ENCODE measurements at regions not wholly inside any gene's neighbourhood (a gene's known extent, or its start where the extent isn't known, plus 50 kb on each side); places are given as distances from the start of the nearest gene placed in this dataset.
A peak's percentile ranks its signal among the peaks of the same experiment; 100 is the strongest.

GRCh38 chr2:223226264-223226663 is 174.3 kb downstream of the KCNE4 start:
- Histone ChIP-seq H3K27ac (no peak overlapping the region), H3K27me3 (no peaks in the 10 kb centered on the region)

GRCh38 chr2:223227338-223227737 is 175.3 kb downstream of the KCNE4 start:
- no peak overlapping the region for H3K4me3 ChIP-seq
- DNase-seq = no peak
- H3K36me3 ChIP-seq = no peaks in the 10 kb centered on the region
- no peak overlapping the region for H3K27ac ChIP-seq
- H3K9me3 ChIP-seq (replicated peaks) = peaks cover 3% of the 10 kb centered on the region; the same call in 1 of the 2 replicates
- no peaks in the 10 kb centered on the region for H3K27me3 ChIP-seq
- no peaks in the 10 kb centered on the region for H3K4me1 ChIP-seq

More at GRCh38 chr2:223226264-223226663, 174.3 kb downstream of the KCNE4 start:
- Histone ChIP-seq H3K36me3 (no peaks in the 10 kb centered on the region), H3K4me1 (no peaks in the 10 kb centered on the region), H3K9me3 (replicated peaks) (peaks cover 3% of the 10 kb centered on the region; the same call in 1 of the 2 replicates), H3K4me3 (no peak overlapping the region)
- no peak for DNase-seq

- Histone ChIP-seq H3K27ac (no peak overlapping the region), H3K36me3 (no peaks in the 10 kb centered on the region), H3K4me1 (no peaks in the 10 kb centered on the region), H3K4me3 (no peak overlapping the region), H3K9me3 (replicated peaks) (peaks cover 3% of the 10 kb centered on the region; the same call in 1 of the 2 replicates), H3K27me3 (no peaks in the 10 kb centered on the region)
- no peak for DNase-seq
Measured at GRCh38 chr2:223228871-223229270, 176.9 kb downstream of the KCNE4 start.

- H3K27ac ChIP-seq = no peak overlapping the region
- no peaks in the 10 kb centered on the region for H3K4me1 ChIP-seq
- no peaks in the 10 kb centered on the region for H3K27me3 ChIP-seq
- H3K36me3 ChIP-seq = no peaks in the 10 kb centered on the region
- DNase-seq = no peak
- H3K9me3 ChIP-seq (replicated peaks) = peaks cover 3% of the 10 kb centered on the region; the same call in 1 of the 2 replicates
- no peak overlapping the region for H3K4me3 ChIP-seq
Measured at GRCh38 chr2:223230352-223230751, 178.4 kb downstream of the KCNE4 start.

GRCh38 chr2:223232285-223232684 is 180.3 kb downstream of the KCNE4 start:
- Histone ChIP-seq H3K36me3 (no peaks in the 10 kb centered on the region), H3K4me3 (no peak overlapping the region), H3K9me3 (replicated peaks) (no peaks in the 10 kb centered on the region), H3K4me1 (no peaks in the 10 kb centered on the region), H3K27me3 (no peaks in the 10 kb centered on the region), H3K27ac (no peak overlapping the region)
- DNase-seq = no peak

GRCh38 chr2:223232896-223233295 is 180.9 kb downstream of the KCNE4 start:
- Histone ChIP-seq H3K27ac (no peak overlapping the region), H3K9me3 (replicated peaks) (no peaks in the 10 kb centered on the region), H3K27me3 (no peaks in the 10 kb centered on the region), H3K36me3 (no peaks in the 10 kb centered on the region), H3K4me3 (no peak overlapping the region), H3K4me1 (no peaks in the 10 kb centered on the region)
- no peak for DNase-seq

GRCh38 chr2:223235986-223236385 is 184.0 kb downstream of the KCNE4 start:
- Histone ChIP-seq H3K4me1 (no peaks in the 10 kb centered on the region), H3K36me3 (no peaks in the 10 kb centered on the region), H3K4me3 (no peak overlapping the region), H3K27ac (no peak overlapping the region), H3K9me3 (replicated peaks) (no peaks in the 10 kb centered on the region), H3K27me3 (no peaks in the 10 kb centered on the region)
- DNase-seq = no peak

- Histone ChIP-seq H3K36me3 (no peaks in the 10 kb centered on the region), H3K9me3 (replicated peaks) (no peaks in the 10 kb centered on the region), H3K4me1 (no peaks in the 10 kb centered on the region), H3K27ac (no peak overlapping the region), H3K4me3 (no peak overlapping the region), H3K27me3 (no peaks in the 10 kb centered on the region)
- no peak for DNase-seq
Measured at GRCh38 chr2:223238301-223238700, 186.3 kb downstream of the KCNE4 start.

- H3K27me3 ChIP-seq = no peaks in the 10 kb centered on the region
- no peaks in the 10 kb centered on the region for H3K36me3 ChIP-seq
- no peaks in the 10 kb centered on the region for H3K9me3 ChIP-seq (replicated peaks)
- DNase-seq = no peak
- no peak overlapping the region for H3K4me3 ChIP-seq
- H3K27ac ChIP-seq = no peak overlapping the region
- no peaks in the 10 kb centered on the region for H3K4me1 ChIP-seq
Measured at GRCh38 chr2:223243233-223243632, 191.2 kb downstream of the KCNE4 start.

GRCh38 chr2:223247136-223247535 is 195.1 kb downstream of the KCNE4 start:
- H3K9me3 ChIP-seq (replicated peaks) = no peaks in the 10 kb centered on the region
- H3K4me3 ChIP-seq = no peak overlapping the region
- no peak overlapping the region for H3K27ac ChIP-seq
- no peaks in the 10 kb centered on the region for H3K36me3 ChIP-seq
- DNase-seq = peak in 1 of 2 experiments; percentile 39
- H3K27me3 ChIP-seq = no peaks in the 10 kb centered on the region
- H3K4me1 ChIP-seq = no peaks in the 10 kb centered on the region

- Histone ChIP-seq H3K36me3 (no peaks in the 10 kb centered on the region), H3K4me3 (no peak overlapping the region), H3K4me1 (no peaks in the 10 kb centered on the region), H3K27me3 (no peaks in the 10 kb centered on the region), H3K9me3 (replicated peaks) (no peaks in the 10 kb centered on the region; the same call in 1 of the 2 replicates), H3K27ac (no peak overlapping the region)
- DNase-seq = no peak
Measured at GRCh38 chr2:223251656-223252229, 199.8 kb downstream of the KCNE4 start.

GRCh38 chr2:223260681-223261080 is 208.7 kb downstream of the KCNE4 start:
- Histone ChIP-seq H3K9me3 (replicated peaks) (no peaks in the 10 kb centered on the region; the same call in 1 of the 2 replicates), H3K27ac (no peak overlapping the region), H3K4me3 (no peak overlapping the region), H3K4me1 (no peaks in the 10 kb centered on the region), H3K36me3 (no peaks in the 10 kb centered on the region), H3K27me3 (no peaks in the 10 kb centered on the region)
- DNase-seq = no peak

- H3K27ac ChIP-seq = no peak overlapping the region
- H3K27me3 ChIP-seq = no peaks in the 10 kb centered on the region
- no peaks in the 10 kb centered on the region for H3K36me3 ChIP-seq
- H3K4me1 ChIP-seq = no peaks in the 10 kb centered on the region
- no peaks in the 10 kb centered on the region for H3K9me3 ChIP-seq (replicated peaks)
- no peak overlapping the region for H3K4me3 ChIP-seq
- DNase-seq = no peak
Measured at GRCh38 chr2:223262946-223263345, 211.0 kb downstream of the KCNE4 start.

GRCh38 chr2:223264541-223265193 is 212.7 kb downstream of the KCNE4 start:
- no peak overlapping the region for H3K27ac ChIP-seq
- H3K9me3 ChIP-seq (replicated peaks) = no peaks in the 10 kb centered on the region
- no peak for DNase-seq
- no peak overlapping the region for H3K4me3 ChIP-seq
- H3K4me1 ChIP-seq = no peaks in the 10 kb centered on the region
- no peaks in the 10 kb centered on the region for H3K36me3 ChIP-seq
- H3K27me3 ChIP-seq = no peaks in the 10 kb centered on the region

GRCh38 chr2:223267160-223267951 is 215.4 kb downstream of the KCNE4 start:
- H3K4me1 ChIP-seq = no peaks in the 10 kb centered on the region
- H3K4me3 ChIP-seq = no peak overlapping the region
- no peaks in the 10 kb centered on the region for H3K36me3 ChIP-seq
- no peaks in the 10 kb centered on the region for H3K27me3 ChIP-seq
- H3K27ac ChIP-seq = no peak overlapping the region
- no peaks in the 10 kb centered on the region for H3K9me3 ChIP-seq (replicated peaks)
- no peak for DNase-seq

All from SJCRH30 (cell line).